ENCODE measurements at regions not wholly inside any gene's neighbourhood (a gene's known extent, or its start where the extent isn't known, plus 50 kb on each side); places are given as distances from the start of the nearest gene placed in this dataset.

- DNase-seq (ENCODE audit: low read depth in 2 of 2, low spot score in 1 of 2): no peak
Measured at GRCh38 chr1:209513226-209513625, 70.3 kb upstream of the CAMK1G start.

GRCh38 chr1:209516771-209517680 lies 66.5 kb upstream of the CAMK1G start:
- DNase-seq (ENCODE audit: low read depth in 2 of 2, low spot score in 1 of 2): no peak

DNA sequence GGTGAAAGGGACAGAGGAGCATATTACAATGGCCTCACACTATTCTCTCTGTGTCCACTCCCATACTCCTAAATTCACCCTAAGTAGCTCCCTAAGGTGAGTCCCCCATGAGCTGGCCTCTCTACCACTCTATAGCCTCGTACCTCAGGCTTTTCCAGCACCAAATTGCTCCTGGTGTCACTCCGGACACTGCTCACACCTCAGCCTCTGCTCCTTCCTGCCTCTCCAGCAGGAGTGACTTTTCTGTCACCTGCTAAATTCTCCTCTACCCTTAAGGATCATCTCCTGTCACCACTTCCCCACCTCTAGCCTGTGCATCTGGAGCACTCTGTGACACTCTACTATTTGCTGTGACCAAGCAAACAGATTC lies 65.8 kb upstream of the CAMK1G start:
- DNase-seq (ENCODE audit: low read depth in 2 of 2, low spot score in 1 of 2): no peak

GRCh38 chr1:209519786-209520185 lies 63.7 kb upstream of the CAMK1G start:
- no peak for DNase-seq (ENCODE audit: low read depth in 2 of 2, low spot score in 1 of 2)

- no peak for DNase-seq (ENCODE audit: low read depth in 2 of 2, low spot score in 1 of 2)
Measured at GRCh38 chr1:209522826-209523225, 60.7 kb upstream of the CAMK1G start.

- no peak for DNase-seq (ENCODE audit: low read depth in 2 of 2, low spot score in 1 of 2)
Measured at GRCh38 chr1:209526137-209526536, 57.4 kb upstream of the CAMK1G start.

DNA sequence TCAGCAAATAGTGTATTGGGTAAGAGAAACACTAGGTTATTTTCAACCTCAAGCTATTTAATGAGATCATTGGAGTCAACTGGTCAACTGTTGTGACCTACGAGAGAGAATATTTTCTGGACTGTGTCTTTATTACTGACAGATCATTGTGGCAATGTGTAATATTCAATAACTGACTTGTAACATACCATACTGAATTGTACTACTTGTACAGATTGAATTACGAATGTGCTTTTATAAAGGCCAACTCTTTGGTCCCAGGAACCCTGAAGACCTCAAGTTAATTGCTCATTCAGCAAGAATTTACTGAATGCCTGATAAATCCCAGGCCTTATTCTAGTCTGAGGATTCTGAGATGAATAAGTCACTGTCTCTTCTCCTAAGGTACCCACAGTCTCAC lies 56.1 kb upstream of the CAMK1G start:
- DNase-seq (ENCODE audit: low read depth in 2 of 2, low spot score in 1 of 2): no peak

- DNase-seq (ENCODE audit: low read depth in 2 of 2, low spot score in 1 of 2): no peak
Measured at GRCh38 chr1:209527993-209528717, 55.4 kb upstream of the CAMK1G start.

DNA sequence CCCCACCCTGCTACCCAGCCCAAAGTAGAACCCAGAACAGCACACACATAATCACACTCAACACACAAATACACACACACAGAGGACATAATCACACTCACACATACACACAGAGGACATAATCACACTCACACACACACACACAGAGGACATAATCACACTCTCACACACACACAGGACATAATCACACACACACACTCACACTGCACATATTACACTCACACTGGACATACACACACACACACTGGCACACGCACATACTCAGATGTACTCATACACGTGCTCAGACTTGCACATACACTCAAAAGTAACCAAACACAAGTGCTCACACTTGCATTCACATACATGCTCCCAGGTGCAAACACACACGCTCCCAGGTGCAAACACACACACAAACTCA lies 54.3 kb upstream of the CAMK1G start:
- DNase-seq (ENCODE audit: low read depth in 2 of 2, low spot score in 1 of 2): no peak

DNA sequence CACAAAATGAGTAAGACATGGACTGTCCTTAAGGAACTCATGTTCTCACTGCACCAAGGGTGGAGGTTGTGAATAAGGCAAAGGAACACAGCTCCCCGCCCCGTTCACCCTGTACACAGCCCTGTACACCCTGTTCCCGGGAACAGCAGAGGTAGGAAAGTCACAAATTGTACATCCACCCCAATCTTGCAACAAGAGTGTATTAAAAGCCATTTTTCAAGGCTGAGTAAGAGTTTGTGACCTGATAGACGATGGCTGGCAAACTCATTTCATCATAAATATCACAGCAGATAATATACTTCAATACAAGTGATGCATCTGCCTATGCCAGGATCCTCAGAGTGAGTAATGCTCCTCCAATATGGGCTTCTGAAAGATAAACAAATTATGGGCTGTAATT lies 52.5 kb upstream of the CAMK1G start:
- no peak for DNase-seq (ENCODE audit: low read depth in 2 of 2, low spot score in 1 of 2)

- no peak for DNase-seq (ENCODE audit: low read depth in 2 of 2, low spot score in 1 of 2)
Measured at GRCh38 chr1:209531549-209531948, 52.0 kb upstream of the CAMK1G start.
